ENCODE measurements at regions not wholly inside any gene's neighbourhood (a gene's known extent, or its start where the extent isn't known, plus 50 kb on each side); places are given as distances from the start of the nearest gene placed in this dataset.

DNA sequence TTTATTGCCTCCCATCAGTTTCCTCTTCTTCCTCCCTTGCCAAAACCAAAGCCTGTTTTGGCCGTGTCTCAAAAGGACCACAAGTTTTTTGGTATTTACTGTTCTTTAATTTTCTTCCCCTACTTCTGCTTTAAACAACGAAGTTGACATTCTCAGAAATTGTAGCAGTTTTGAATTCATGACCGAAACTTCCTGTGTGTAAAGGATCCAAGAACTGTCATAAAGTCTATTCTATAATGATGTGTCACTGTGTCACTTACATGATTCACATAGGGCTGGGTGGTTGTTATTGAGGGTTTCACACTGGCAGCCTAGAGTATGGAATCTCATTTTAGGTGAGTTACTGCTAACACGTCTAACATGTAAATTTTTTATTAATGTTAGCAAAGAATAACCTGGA is 741.0 kb upstream of the KLHL1 start:
- H3K4me3 ChIP-seq (ENCODE audit: low read depth, low read length): no peak overlapping the region
- H3K4me1 ChIP-seq (ENCODE audit: control insufficient read depth, insufficient read depth, low read length): no peaks in the 10 kb centered on the region
- H3K9me3 ChIP-seq (ENCODE audit: control insufficient read depth, insufficient read depth, low read depth, low read length): no peaks in the 10 kb centered on the region
- ChIA-PET CTCF (no interaction called here), POLR2A (no interaction called here)
- no peak overlapping the region for H3K27ac ChIP-seq (ENCODE audit: extremely low read depth, low read depth, low read length)
- no peak for TF ChIP-seq ZFP69B (tag by site-specific recombination; IDR thresholded peaks at IDR 0.05)
- TF ChIP-seq ZNF138 (tag by site-specific recombination; IDR thresholded peaks at IDR 0.05; ENCODE audit: borderline replicate concordance): no peak
- TF ChIP-seq, protein P1, sequence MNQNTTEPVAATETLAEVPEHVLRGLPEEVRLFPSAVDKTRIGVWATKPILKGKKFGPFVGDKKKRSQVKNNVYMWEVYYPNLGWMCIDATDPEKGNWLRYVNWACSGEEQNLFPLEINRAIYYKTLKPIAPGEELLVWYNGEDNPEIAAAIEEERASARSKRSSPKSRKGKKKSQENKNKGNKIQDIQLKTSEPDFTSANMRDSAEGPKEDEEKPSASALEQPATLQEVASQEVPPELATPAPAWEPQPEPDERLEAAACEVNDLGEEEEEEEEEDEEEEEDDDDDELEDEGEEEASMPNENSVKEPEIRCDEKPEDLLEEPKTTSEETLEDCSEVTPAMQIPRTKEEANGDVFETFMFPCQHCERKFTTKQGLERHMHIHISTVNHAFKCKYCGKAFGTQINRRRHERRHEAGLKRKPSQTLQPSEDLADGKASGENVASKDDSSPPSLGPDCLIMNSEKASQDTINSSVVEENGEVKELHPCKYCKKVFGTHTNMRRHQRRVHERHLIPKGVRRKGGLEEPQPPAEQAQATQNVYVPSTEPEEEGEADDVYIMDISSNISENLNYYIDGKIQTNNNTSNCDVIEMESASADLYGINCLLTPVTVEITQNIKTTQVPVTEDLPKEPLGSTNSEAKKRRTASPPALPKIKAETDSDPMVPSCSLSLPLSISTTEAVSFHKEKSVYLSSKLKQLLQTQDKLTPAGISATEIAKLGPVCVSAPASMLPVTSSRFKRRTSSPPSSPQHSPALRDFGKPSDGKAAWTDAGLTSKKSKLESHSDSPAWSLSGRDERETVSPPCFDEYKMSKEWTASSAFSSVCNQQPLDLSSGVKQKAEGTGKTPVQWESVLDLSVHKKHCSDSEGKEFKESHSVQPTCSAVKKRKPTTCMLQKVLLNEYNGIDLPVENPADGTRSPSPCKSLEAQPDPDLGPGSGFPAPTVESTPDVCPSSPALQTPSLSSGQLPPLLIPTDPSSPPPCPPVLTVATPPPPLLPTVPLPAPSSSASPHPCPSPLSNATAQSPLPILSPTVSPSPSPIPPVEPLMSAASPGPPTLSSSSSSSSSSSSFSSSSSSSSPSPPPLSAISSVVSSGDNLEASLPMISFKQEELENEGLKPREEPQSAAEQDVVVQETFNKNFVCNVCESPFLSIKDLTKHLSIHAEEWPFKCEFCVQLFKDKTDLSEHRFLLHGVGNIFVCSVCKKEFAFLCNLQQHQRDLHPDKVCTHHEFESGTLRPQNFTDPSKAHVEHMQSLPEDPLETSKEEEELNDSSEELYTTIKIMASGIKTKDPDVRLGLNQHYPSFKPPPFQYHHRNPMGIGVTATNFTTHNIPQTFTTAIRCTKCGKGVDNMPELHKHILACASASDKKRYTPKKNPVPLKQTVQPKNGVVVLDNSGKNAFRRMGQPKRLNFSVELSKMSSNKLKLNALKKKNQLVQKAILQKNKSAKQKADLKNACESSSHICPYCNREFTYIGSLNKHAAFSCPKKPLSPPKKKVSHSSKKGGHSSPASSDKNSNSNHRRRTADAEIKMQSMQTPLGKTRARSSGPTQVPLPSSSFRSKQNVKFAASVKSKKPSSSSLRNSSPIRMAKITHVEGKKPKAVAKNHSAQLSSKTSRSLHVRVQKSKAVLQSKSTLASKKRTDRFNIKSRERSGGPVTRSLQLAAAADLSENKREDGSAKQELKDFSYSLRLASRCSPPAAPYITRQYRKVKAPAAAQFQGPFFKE (tag by site-specific recombination; IDR thresholded peaks at IDR 0.05; ENCODE audit: borderline replicate concordance): no peak
- no peak for TF ChIP-seq ZNF645 (tag by site-specific recombination; IDR thresholded peaks at IDR 0.05)
- no peak for TF ChIP-seq GFI1B (tag by site-specific recombination; IDR thresholded peaks at IDR 0.05)
- TF ChIP-seq, protein P2, sequence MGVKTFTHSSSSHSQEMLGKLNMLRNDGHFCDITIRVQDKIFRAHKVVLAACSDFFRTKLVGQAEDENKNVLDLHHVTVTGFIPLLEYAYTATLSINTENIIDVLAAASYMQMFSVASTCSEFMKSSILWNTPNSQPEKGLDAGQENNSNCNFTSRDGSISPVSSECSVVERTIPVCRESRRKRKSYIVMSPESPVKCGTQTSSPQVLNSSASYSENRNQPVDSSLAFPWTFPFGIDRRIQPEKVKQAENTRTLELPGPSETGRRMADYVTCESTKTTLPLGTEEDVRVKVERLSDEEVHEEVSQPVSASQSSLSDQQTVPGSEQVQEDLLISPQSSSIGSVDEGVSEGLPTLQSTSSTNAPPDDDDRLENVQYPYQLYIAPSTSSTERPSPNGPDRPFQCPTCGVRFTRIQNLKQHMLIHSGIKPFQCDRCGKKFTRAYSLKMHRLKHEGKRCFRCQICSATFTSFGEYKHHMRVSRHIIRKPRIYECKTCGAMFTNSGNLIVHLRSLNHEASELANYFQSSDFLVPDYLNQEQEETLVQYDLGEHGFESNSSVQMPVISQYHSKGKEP (tag by site-specific recombination; IDR thresholded peaks at IDR 0.05): no peak
- TF ChIP-seq KLF7 (tag by site-specific recombination; IDR thresholded peaks at IDR 0.05; ENCODE audit: borderline replicate concordance): no peak
- no peak for TF ChIP-seq ZNF174 (tag by site-specific recombination; IDR thresholded peaks at IDR 0.05)
- TF ChIP-seq ZNF629 (tag by site-specific recombination; IDR thresholded peaks at IDR 0.05): no peak
- no peak for TF ChIP-seq PRDM1 (tag by site-specific recombination; IDR thresholded peaks at IDR 0.05)
- no peak for TF ChIP-seq SP7 (tag by site-specific recombination; IDR thresholded peaks at IDR 0.05)
- no peak for TF ChIP-seq ZNF548 (tag by site-specific recombination; IDR thresholded peaks at IDR 0.05)
- TF ChIP-seq ZNF48 (tag by site-specific recombination; IDR thresholded peaks at IDR 0.05): no peak
- no peak for TF ChIP-seq ZIC2 (tag by site-specific recombination; IDR thresholded peaks at IDR 0.05)
- no peak for TF ChIP-seq ZNF529 (tag by site-specific recombination; IDR thresholded peaks at IDR 0.05; ENCODE audit: insufficient replicate concordance)
- TF ChIP-seq, protein P3, sequence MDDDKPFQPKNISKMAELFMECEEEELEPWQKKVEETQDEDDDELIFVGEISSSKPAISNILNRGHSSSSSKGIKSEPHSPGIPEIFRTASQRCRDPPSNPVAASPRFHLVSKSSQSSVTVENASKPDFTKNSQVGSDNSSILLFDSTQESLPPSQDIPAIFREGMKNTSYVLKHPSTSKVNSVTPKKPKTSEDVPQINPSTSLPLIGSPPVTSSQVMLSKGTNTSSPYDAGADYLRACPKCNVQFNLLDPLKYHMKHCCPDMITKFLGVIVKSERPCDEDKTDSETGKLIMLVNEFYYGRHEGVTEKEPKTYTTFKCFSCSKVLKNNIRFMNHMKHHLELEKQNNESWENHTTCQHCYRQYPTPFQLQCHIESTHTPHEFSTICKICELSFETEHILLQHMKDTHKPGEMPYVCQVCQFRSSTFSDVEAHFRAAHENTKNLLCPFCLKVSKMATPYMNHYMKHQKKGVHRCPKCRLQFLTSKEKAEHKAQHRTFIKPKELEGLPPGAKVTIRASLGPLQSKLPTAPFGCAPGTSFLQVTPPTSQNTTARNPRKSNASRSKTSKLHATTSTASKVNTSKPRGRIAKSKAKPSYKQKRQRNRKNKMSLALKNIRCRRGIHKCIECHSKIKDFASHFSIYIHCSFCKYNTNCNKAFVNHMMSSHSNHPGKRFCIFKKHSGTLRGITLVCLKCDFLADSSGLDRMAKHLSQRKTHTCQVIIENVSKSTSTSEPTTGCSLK (tag by site-specific recombination; IDR thresholded peaks at IDR 0.05): no peak
- TF ChIP-seq, protein P4, sequence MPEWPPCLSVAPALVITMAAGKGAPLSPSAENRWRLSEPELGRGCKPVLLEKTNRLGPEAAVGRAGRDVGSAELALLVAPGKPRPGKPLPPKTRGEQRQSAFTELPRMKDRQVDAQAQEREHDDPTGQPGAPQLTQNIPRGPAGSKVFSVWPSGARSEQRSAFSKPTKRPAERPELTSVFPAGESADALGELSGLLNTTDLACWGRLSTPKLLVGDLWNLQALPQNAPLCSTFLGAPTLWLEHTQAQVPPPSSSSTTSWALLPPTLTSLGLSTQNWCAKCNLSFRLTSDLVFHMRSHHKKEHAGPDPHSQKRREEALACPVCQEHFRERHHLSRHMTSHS (tag by site-specific recombination; IDR thresholded peaks at IDR 0.05): no peak
- no peak for TF ChIP-seq ZNF184 (tag by site-specific recombination; IDR thresholded peaks at IDR 0.05)
- no peaks in the 10 kb centered on the region for H3K36me3 ChIP-seq (ENCODE audit: control insufficient read depth in 2 of 2, insufficient read depth in 1 of 2, low read length in 2 of 2)

Data from HEK293 (cell line).